Activated CD8-positive, alpha-beta T cell treated with anti-CD3 and anti-CD28 coated beads for 36 hours (primary cell): ENCODE measurements at regions not wholly inside any gene's neighbourhood (a gene's known extent, or its start where the extent isn't known, plus 50 kb on each side); places are given as distances from the start of the nearest gene placed in this dataset.

Source experiments
- ATAC-seq: fragments of 200-7000 bp; cut with Tn5 transposase; one replicate; pipeline ENCODE4 v1.10.0; 2021; ENCODE audit warnings: mild to moderate bottlenecking, moderate library complexity
- CTCF ChIA-PET: fragments of 350-600 bp; sonication (Branson Sonifier 250); formaldehyde crosslinking; loops from one replicate; lab custom pipeline; 2021; ENCODE audit warnings: antibody characterized with exemption; lab: Charles Lee
- POLR2A ChIA-PET: fragments of 350-600 bp; sonication (Branson Sonifier 250); formaldehyde crosslinking; loops from one replicate; lab custom pipeline; 2021; ENCODE audit warnings: antibody characterized with exemption; lab: Charles Lee
- DNase-seq: peaks from one replicate; pipeline ENCODE4 v3.0.0-alpha.2; 2020
- H3K27ac Mint-ChIP-seq: one replicate; pipeline ENCODE4 v1.8.0; 2021; ENCODE audit warnings: mild to moderate bottlenecking, mixed read lengths
- H3K27me3 Mint-ChIP-seq: one replicate; pipeline ENCODE4 v1.8.0; 2021; ENCODE audit warnings: mixed read lengths
- H3K36me3 Mint-ChIP-seq: one replicate; pipeline ENCODE4 v1.8.0; 2021; ENCODE audit warnings: low read depth, mixed read lengths
- H3K4me1 Mint-ChIP-seq: one replicate; pipeline ENCODE4 v1.8.0; 2021; ENCODE audit warnings: low read depth, mixed read lengths
- H3K4me3 Mint-ChIP-seq: one replicate; pipeline ENCODE4 v1.8.0; 2021; ENCODE audit warnings: mild to moderate bottlenecking, moderate library complexity, mixed read lengths
- H3K9me3 Mint-ChIP-seq: one replicate; pipeline ENCODE4 v1.8.0; 2021; ENCODE audit warnings: mixed read lengths
- CTCF ChIP-seq: fragments of 200-600 bp; IDR thresholded peaks from one replicate; pipeline ENCODE4 v1.8.0; 2022; ENCODE audit warnings: antibody characterized with exemption, mild to moderate bottlenecking
- intact Hi-C: fragments of 100-400 bp; cut with micrococcal nuclease; formaldehyde crosslinking; loops from one replicate; pipeline ENCODE4 v1.10.0; 2022

- H3K9me3 Mint-ChIP-seq: no peaks in the 10 kb centered on the region
- ATAC-seq (no peak), DNase-seq (no peak)
- ChIA-PET CTCF (no interaction called here), POLR2A (interaction anchor here (1.0 kb wide), 1 partner anchor 9 kb away, joined by 5 read pairs; no protein-coding TSS in a partner anchor)
- no peak for TF ChIP-seq CTCF
- no peaks in the 10 kb centered on the region for H3K4me1 Mint-ChIP-seq
- H3K27ac Mint-ChIP-seq: no peak overlapping the region
- no peak overlapping the region for H3K4me3 Mint-ChIP-seq
- intact Hi-C loops: no loop called here
- no peaks in the 10 kb centered on the region for H3K36me3 Mint-ChIP-seq
- peaks cover 8% of the 10 kb centered on the region for H3K27me3 Mint-ChIP-seq
These were observed 54.6 kb upstream of the BMPER start for GRCh38 chr7:33850768-33851167.

GRCh38 chr7:33852838-33853237 is 52.5 kb upstream of the BMPER start:
- H3K9me3 Mint-ChIP-seq: no peaks in the 10 kb centered on the region
- no peak for TF ChIP-seq CTCF
- DNase-seq (no peak), ATAC-seq (no peak)
- CTCF ChIA-PET: no interaction called here
- H3K4me3 Mint-ChIP-seq: no peak overlapping the region
- peaks cover 8% of the 10 kb centered on the region for H3K27me3 Mint-ChIP-seq
- H3K4me1 Mint-ChIP-seq: no peaks in the 10 kb centered on the region
- no peak overlapping the region for H3K27ac Mint-ChIP-seq
- H3K36me3 Mint-ChIP-seq: no peaks in the 10 kb centered on the region
- intact Hi-C loops: no loop called here
- POLR2A ChIA-PET: no interaction called here

GRCh38 chr7:33853361-33854062 is 51.8 kb upstream of the BMPER start:
- ATAC-seq (no peak), DNase-seq (no peak)
- ChIA-PET POLR2A (no interaction called here), CTCF (no interaction called here)
- Mint-ChIP-seq H3K4me1 (no peaks in the 10 kb centered on the region), H3K4me3 (no peak overlapping the region), H3K36me3 (no peaks in the 10 kb centered on the region), H3K9me3 (no peaks in the 10 kb centered on the region), H3K27ac (no peak overlapping the region), H3K27me3 (peaks cover 9% of the 10 kb centered on the region)
- intact Hi-C loops: no loop called here
- TF ChIP-seq CTCF: no peak

GRCh38 chr7:33854178-33854577 is 51.2 kb upstream of the BMPER start:
- DNase-seq (no peak), ATAC-seq (no peak)
- Mint-ChIP-seq H3K4me1 (no peaks in the 10 kb centered on the region), H3K27ac (no peak overlapping the region), H3K36me3 (no peaks in the 10 kb centered on the region), H3K4me3 (no peak overlapping the region), H3K9me3 (no peaks in the 10 kb centered on the region), H3K27me3 (peaks cover 9% of the 10 kb centered on the region)
- intact Hi-C loops: no loop called here
- TF ChIP-seq CTCF: no peak
- CTCF ChIA-PET: no interaction called here
- POLR2A ChIA-PET: no interaction called here

- Mint-ChIP-seq H3K36me3 (no peaks in the 10 kb centered on the region), H3K27me3 (peaks cover 9% of the 10 kb centered on the region), H3K4me1 (no peaks in the 10 kb centered on the region), H3K27ac (no peak overlapping the region), H3K9me3 (no peaks in the 10 kb centered on the region), H3K4me3 (no peak overlapping the region)
- ChIA-PET CTCF (no interaction called here), POLR2A (no interaction called here)
- DNase-seq: no peak
- no peak for TF ChIP-seq CTCF
- ATAC-seq: no peak
- intact Hi-C loops: no loop called here
These were observed 50.5 kb upstream of the BMPER start for GRCh38 chr7:33854801-33855350.
